GM12892 (cell line): ENCODE measurements at regions not wholly inside any gene's neighbourhood (a gene's known extent, or its start where the extent isn't known, plus 50 kb on each side); places are given as distances from the start of the nearest gene placed in this dataset.

Source experiments
- POLR2A ChIP-seq: IDR thresholded peaks from 2 replicates; pipeline ENCODE4 v1.6.1; 2011; ENCODE audit warnings: low read depth, low read length, control low read depth
- POLR2AphosphoS5 ChIP-seq: IDR thresholded peaks from 2 replicates; pipeline ENCODE4 v1.6.1; 2011; ENCODE audit warnings: low read depth, low read length, control low read depth
- TAF1 ChIP-seq: IDR thresholded peaks from 2 replicates; pipeline ENCODE4 v1.6.1; 2011; ENCODE audit warnings: low read depth, mild to moderate bottlenecking, control low read depth, low read length, borderline replicate concordance

- TF ChIP-seq POLR2A (no peak), POLR2AphosphoS5 (no peak), TAF1 (no peak)
These were observed 73.8 kb upstream of the FAM180A start for GRCh38 chr7:135822376-135822775.
